DND-41 (cell line): ENCODE measurements at regions not wholly inside any gene's neighbourhood (a gene's known extent, or its start where the extent isn't known, plus 50 kb on each side); places are given as distances from the start of the nearest gene placed in this dataset.

Experiments
- ATAC-seq: fragments of 200-7000 bp; cut with Tn5 transposase; 3 replicates; pipeline ENCODE4 v1.9.1; 2021; ENCODE audit warnings: low read depth; ENCODE audit not compliant: insufficient read depth
- DNase-seq: peaks from one replicate; pipeline ENCODE4 v3.0.0-alpha.2; 2020
- H2AFZ ChIP-seq: 2 replicates; pipeline ENCODE4 v1.6.0; 2012; ENCODE audit warnings: low read depth, low read length
- H3K27ac ChIP-seq: 2 replicates; pipeline ENCODE4 v1.5.1; 2012; ENCODE audit warnings: low read length, inconsistent platforms
- H3K27me3 ChIP-seq: fragments of 200-600 bp; sonication (generic); 2 replicates; pipeline ENCODE4 v1.6.0; 2012; ENCODE audit warnings: low read length, mild to moderate bottlenecking, inconsistent platforms; ENCODE audit not compliant: insufficient read depth, poor library complexity
- H3K36me3 ChIP-seq: 2 replicates; pipeline ENCODE4 v1.5.1; 2012; ENCODE audit warnings: low read length, inconsistent platforms; ENCODE audit not compliant: insufficient read depth
- H3K4me1 ChIP-seq: 2 replicates; pipeline ENCODE4 v1.5.1; 2012; ENCODE audit warnings: mild to moderate bottlenecking, low read length; ENCODE audit not compliant: insufficient read depth
- H3K4me2 ChIP-seq: 2 replicates; pipeline ENCODE4 v1.6.0; 2012; ENCODE audit warnings: mild to moderate bottlenecking, moderate library complexity, low read length, inconsistent platforms; ENCODE audit not compliant: insufficient read depth
- H3K4me3 ChIP-seq, 2 experiments: fragments of 200-600 bp in 1 of 2; shearing (Covaris generic) in 1 of 2; 2 replicates each; pipeline ENCODE4 v1.5.1; 2012 to 2016; ENCODE audit warnings: inconsistent platforms in 2 of 2, low read length in 2 of 2, mild to moderate bottlenecking in 2 of 2, low read depth in 1 of 2, moderate library complexity in 1 of 2
- H3K79me2 ChIP-seq: 2 replicates; pipeline ENCODE4 v1.6.0; 2012; ENCODE audit warnings: low read length, inconsistent platforms; ENCODE audit not compliant: insufficient read depth
- H3K9ac ChIP-seq: 2 replicates; pipeline ENCODE4 v1.6.0; 2012; ENCODE audit warnings: low read depth, mild to moderate bottlenecking, inconsistent platforms, low read length, moderate library complexity
- H3K9me3 ChIP-seq: 2 replicates; pipeline ENCODE4 v1.5.1; 2012; ENCODE audit warnings: low read length, moderate library complexity, mild to moderate bottlenecking, inconsistent platforms; ENCODE audit not compliant: insufficient read depth, severe bottlenecking
- H4K20me1 ChIP-seq: 2 replicates; pipeline ENCODE4 v1.6.0; 2012; ENCODE audit warnings: low read length; ENCODE audit not compliant: insufficient read depth
- EZH2 ChIP-seq: IDR thresholded peaks from 3 replicates; pipeline ENCODE4 v1.6.1; 2012; ENCODE audit warnings: borderline replicate concordance, low read depth, mild to moderate bottlenecking, moderate library complexity, low read length, inconsistent platforms; ENCODE audit not compliant: severe bottlenecking
- TF ChIP-seq, protein P1 (sequence below): IDR thresholded peaks from 2 replicates; pipeline ENCODE4 v1.5.1; 2012; ENCODE audit warnings: borderline replicate concordance, low read length, moderate library complexity, mild to moderate bottlenecking; ENCODE audit not compliant: poor library complexity, severe bottlenecking; ENCODE audit errors: extremely low read depth

DNA sequence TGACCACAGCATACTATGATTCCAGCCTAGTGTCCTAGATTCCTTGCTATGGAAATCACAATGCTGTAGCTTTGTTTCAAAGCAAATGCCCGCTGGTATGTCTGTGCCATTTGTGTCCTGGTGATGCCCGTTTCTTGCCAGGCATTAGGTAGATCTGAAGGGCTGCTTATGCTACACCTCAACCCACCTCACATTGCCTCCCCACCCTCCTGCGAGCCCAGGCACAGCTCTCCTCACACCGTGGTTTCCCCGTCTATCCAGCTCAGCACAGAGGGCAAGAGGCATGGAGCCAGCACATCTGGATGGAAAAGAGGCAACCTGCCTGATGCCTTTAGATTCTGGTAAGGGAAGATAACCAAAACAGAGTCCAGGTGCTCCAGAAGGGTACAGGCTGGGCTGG lies 307.4 kb upstream of the B3GAT1 start:
- H3K9ac ChIP-seq = peak overlapping the region; percentile 31
- H3K27ac ChIP-seq = peak overlapping the region; percentile 91
- H3K27me3 ChIP-seq = no peaks in the 10 kb centered on the region
- peak overlapping the region in 1 of 2 experiments; percentile 8; a peak in 1 of 4 replicates for H3K4me3 ChIP-seq
- no peaks in the 10 kb centered on the region for H3K79me2 ChIP-seq
- TF ChIP-seq EZH2 = no peak
- TF ChIP-seq, protein P1, sequence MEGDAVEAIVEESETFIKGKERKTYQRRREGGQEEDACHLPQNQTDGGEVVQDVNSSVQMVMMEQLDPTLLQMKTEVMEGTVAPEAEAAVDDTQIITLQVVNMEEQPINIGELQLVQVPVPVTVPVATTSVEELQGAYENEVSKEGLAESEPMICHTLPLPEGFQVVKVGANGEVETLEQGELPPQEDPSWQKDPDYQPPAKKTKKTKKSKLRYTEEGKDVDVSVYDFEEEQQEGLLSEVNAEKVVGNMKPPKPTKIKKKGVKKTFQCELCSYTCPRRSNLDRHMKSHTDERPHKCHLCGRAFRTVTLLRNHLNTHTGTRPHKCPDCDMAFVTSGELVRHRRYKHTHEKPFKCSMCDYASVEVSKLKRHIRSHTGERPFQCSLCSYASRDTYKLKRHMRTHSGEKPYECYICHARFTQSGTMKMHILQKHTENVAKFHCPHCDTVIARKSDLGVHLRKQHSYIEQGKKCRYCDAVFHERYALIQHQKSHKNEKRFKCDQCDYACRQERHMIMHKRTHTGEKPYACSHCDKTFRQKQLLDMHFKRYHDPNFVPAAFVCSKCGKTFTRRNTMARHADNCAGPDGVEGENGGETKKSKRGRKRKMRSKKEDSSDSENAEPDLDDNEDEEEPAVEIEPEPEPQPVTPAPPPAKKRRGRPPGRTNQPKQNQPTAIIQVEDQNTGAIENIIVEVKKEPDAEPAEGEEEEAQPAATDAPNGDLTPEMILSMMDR = no peak
- no peaks in the 10 kb centered on the region for H4K20me1 ChIP-seq
- H3K4me1 ChIP-seq = peaks cover 93% of the 10 kb centered on the region
- 0 out of 2 replicates have a peak overlapping the region, but pooled peaks have one; percentile 4 for H3K4me2 ChIP-seq
- DNase-seq (peak; percentile 66), ATAC-seq (peak; percentile 15; the same call in 1 of the 3 replicates)
- H3K36me3 ChIP-seq = no peaks in the 10 kb centered on the region
- H2AFZ ChIP-seq = no peak overlapping the region
- no peaks in the 10 kb centered on the region for H3K9me3 ChIP-seq

GRCh38 chr11:134716582-134716981 lies 304.5 kb upstream of the B3GAT1 start:
- H3K4me1 ChIP-seq = peaks cover 78% of the 10 kb centered on the region
- H3K4me3 ChIP-seq = no peak overlapping the region
- no peaks in the 10 kb centered on the region for H4K20me1 ChIP-seq
- no peaks in the 10 kb centered on the region for H3K9me3 ChIP-seq
- H3K27me3 ChIP-seq = no peaks in the 10 kb centered on the region
- ATAC-seq = peak; percentile 69
- peak overlapping the region; percentile 26; the same call in 1 of the 2 replicates for H3K9ac ChIP-seq
- no peak overlapping the region for H3K4me2 ChIP-seq
- peak overlapping the region; percentile 40 for H2AFZ ChIP-seq
- no peak for TF ChIP-seq EZH2
- TF ChIP-seq, protein P1 = no peak
- H3K36me3 ChIP-seq = no peaks in the 10 kb centered on the region
- no peaks in the 10 kb centered on the region for H3K79me2 ChIP-seq
- peak overlapping the region; percentile 91 for H3K27ac ChIP-seq
- DNase-seq = peak; percentile 54

DNA sequence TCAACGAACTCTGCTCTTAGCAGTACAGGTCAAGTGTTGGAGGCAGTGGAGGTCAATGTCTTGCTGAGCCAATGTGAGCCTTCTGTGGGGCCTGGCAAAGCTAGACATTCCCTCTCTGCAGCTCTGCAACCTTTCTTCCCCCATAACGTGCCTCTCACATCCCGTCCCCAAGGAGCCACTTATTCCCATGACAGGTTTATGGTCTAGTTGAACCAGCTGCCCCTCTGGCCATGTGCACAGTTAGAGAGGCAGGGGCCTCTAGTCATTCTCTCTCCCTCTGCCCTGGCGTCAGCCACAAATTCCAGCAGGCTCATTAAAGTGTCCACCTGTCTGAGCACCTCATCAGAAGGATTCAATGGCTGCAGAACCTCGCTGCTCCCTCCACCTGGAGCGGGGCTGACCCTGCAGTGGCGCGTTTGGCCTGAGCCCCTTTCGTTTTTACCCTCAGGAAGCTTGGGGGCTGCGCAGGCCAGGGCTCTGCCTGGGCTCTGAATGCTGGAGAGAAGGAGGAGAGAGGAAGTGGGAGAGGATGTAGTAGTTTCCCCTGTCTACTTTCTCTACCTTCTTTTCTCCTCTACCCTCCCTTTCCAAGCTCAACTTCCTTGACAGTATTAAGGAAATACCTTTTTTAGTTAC lies 302.1 kb upstream of the B3GAT1 start:
- Histone ChIP-seq H3K9ac (no peak overlapping the region), H3K36me3 (no peaks in the 10 kb centered on the region), H3K9me3 (no peaks in the 10 kb centered on the region), H3K27ac (peak overlapping the region; percentile 61), H3K27me3 (no peaks in the 10 kb centered on the region), H3K4me3 (no peak overlapping the region), H3K79me2 (no peaks in the 10 kb centered on the region), H4K20me1 (no peaks in the 10 kb centered on the region), H3K4me2 (no peak overlapping the region), H3K4me1 (peaks cover 54% of the 10 kb centered on the region), H2AFZ (peak overlapping the region; percentile 28)
- ATAC-seq = peak; percentile 53
- no peak for TF ChIP-seq EZH2
- TF ChIP-seq, protein P1 = no peak
- DNase-seq = no peak
